Kidney (tissue), 13 donors: ENCODE measurements at regions not wholly inside any gene's neighbourhood (a gene's known extent, or its start where the extent isn't known, plus 50 kb on each side); places are given as distances from the start of the nearest gene placed in this dataset.

Source experiments
- DNase-seq, 5 donors: peaks; one replicate each; pipeline ENCODE4 v3.0.0-alpha.2; 2013 to 2020
- FAIRE-seq: peaks from 2 replicates; lab custom pipeline; 2012; peaks lifted over from hg19 to GRCh38; lab: Jason Lieb, UNC
- H3K27ac ChIP-seq, 2 donors: one replicate each; pipeline ENCODE4 v1.7.0; 2013; ENCODE audit warnings: low read depth in 2 of 2, low read length in 2 of 2, inconsistent platforms in 1 of 2
- H3K27me3 ChIP-seq: one replicate; pipeline ENCODE4 v1.7.1; 2013; ENCODE audit warnings: low read length, inconsistent platforms; ENCODE audit not compliant: control insufficient read depth, insufficient read depth
- H3K36me3 ChIP-seq, 3 donors: one replicate each; pipeline versions ENCODE4 v1.7.0 to v1.7.1; 2013; ENCODE audit warnings: low read length in 3 of 3, control low read depth in 1 of 3, inconsistent platforms in 1 of 3; ENCODE audit not compliant: insufficient read depth in 3 of 3, control insufficient read depth in 2 of 3
- H3K4me1 ChIP-seq, 3 donors: one replicate each; pipeline versions ENCODE4 v1.7.0 to v1.7.1; 2013; ENCODE audit warnings: low read length in 3 of 3, inconsistent platforms in 1 of 3, low read depth in 1 of 3; ENCODE audit not compliant: control insufficient read depth in 2 of 3, insufficient read depth in 2 of 3
- H3K4me3 ChIP-seq, 3 donors: one replicate each; pipeline versions ENCODE4 v1.7.0 to v1.8.1; 2013; ENCODE audit warnings: low read length in 3 of 3, control low read depth in 1 of 3, inconsistent platforms in 1 of 3
- H3K9ac ChIP-seq, 3 donors: one replicate each; pipeline versions ENCODE4 v1.7.0 to v1.7.1; 2013; ENCODE audit warnings: low read length in 3 of 3, control low read depth in 1 of 3, inconsistent platforms in 1 of 3
- H3K9me3 ChIP-seq, 3 donors: one replicate each; pipeline versions ENCODE4 v1.7.0 to v1.7.1; 2013; ENCODE audit warnings: low read length in 3 of 3, control low read depth in 1 of 3, inconsistent platforms in 1 of 3; ENCODE audit not compliant: control insufficient read depth in 2 of 3, insufficient read depth in 1 of 3
- intact Hi-C: fragments of 100-400 bp; cut with DNase I; formaldehyde crosslinking; loops from one replicate; pipeline ENCODE4 v1.11.1; 2022
- TF ChIP-seq, protein P1 (sequence below): IDR thresholded peaks from 3 replicates; pipeline ENCODE4 v1.5.1; 2012; ENCODE audit warnings: mild to moderate bottlenecking, moderate library complexity, borderline replicate concordance; ENCODE audit not compliant: insufficient read depth; ENCODE audit errors: extremely low read depth
- donor health status: control.
- donor health status: control.
- donor health status: control.
- donor health status: control.
- donor health status: control.
- donor health status: DM: yes; HTN: yes; CAD: no.
- donor health status: Normal renal cell carcinoma (clear cell type).

DNA sequence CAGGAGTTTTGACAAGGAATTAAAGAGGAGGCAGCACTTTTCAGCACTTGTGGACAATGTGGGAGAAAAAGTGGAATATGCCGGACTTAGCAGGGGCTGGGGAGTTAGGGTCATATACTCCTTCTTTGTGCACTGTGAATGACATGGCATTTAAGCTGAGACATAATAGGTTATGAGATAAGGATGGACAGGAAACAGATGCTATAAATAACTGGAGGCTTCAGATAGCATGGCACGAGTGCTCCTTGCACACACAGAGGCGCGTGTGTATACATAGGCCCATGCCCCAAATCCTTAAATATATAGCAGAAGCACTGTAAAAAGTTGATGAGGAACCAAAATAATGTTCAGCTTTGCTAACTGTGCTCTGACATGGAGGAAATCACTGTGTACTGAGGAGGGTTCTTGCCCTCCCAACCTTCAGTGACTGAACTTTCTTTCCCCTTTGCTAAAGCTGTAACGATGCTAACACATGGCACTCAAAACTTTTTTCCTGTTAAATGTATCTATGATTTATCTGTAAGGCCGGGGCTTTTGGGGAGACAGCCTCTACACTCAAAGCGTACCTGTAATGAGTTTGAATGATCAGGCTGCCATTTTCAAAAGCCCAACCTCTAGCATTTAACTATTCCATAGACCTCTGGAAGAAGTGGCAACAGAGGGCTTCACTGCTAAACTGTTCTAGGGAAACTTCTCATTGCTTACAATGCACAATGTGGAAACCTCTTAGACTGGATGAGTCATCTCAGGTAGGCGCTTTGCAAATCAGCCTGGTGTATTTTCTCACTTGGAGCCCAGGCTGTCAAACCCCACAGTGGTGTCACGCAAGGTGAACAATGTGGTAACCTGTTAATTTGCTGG is 784.6 kb downstream of the NR2F2 start:
- DNase-seq (no peak), FAIRE-seq (no peak)
- no peak overlapping the region for H3K9ac ChIP-seq
- H3K27me3 ChIP-seq: no peaks in the 10 kb centered on the region
- no peaks in the 10 kb centered on the region for H3K9me3 ChIP-seq
- H3K27ac ChIP-seq: no peak overlapping the region
- no peaks in the 10 kb centered on the region for H3K4me1 ChIP-seq
- intact Hi-C loops: no loop called here
- TF ChIP-seq, protein P1, sequence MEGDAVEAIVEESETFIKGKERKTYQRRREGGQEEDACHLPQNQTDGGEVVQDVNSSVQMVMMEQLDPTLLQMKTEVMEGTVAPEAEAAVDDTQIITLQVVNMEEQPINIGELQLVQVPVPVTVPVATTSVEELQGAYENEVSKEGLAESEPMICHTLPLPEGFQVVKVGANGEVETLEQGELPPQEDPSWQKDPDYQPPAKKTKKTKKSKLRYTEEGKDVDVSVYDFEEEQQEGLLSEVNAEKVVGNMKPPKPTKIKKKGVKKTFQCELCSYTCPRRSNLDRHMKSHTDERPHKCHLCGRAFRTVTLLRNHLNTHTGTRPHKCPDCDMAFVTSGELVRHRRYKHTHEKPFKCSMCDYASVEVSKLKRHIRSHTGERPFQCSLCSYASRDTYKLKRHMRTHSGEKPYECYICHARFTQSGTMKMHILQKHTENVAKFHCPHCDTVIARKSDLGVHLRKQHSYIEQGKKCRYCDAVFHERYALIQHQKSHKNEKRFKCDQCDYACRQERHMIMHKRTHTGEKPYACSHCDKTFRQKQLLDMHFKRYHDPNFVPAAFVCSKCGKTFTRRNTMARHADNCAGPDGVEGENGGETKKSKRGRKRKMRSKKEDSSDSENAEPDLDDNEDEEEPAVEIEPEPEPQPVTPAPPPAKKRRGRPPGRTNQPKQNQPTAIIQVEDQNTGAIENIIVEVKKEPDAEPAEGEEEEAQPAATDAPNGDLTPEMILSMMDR: no peak
- no peaks in the 10 kb centered on the region for H3K36me3 ChIP-seq
- no peak overlapping the region for H3K4me3 ChIP-seq

DNA sequence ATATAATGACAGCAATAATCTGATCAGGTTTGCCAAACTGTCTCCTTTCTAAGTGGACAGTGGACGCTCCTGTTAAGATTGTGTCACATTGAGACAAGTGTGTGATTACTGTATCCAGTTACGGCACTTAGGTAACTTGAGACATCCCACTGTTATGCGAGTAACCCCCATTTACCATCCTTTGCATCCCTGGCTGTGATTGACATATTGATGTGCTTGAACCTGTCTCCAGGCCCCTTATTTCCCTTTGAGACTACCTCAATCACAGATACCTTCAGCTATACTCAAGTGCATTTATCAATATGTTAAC is 785.2 kb downstream of the NR2F2 start:
- TF ChIP-seq, protein P1: no peak
- Histone ChIP-seq H3K9me3 (no peaks in the 10 kb centered on the region), H3K27ac (no peak overlapping the region), H3K4me3 (no peak overlapping the region), H3K9ac (no peak overlapping the region), H3K36me3 (no peaks in the 10 kb centered on the region), H3K27me3 (no peaks in the 10 kb centered on the region), H3K4me1 (no peaks in the 10 kb centered on the region)
- DNase-seq: peak in 3 of 5 donors; percentile 20 to 56 (median 50)
- no peak for FAIRE-seq
- intact Hi-C loops: no loop called here

DNA sequence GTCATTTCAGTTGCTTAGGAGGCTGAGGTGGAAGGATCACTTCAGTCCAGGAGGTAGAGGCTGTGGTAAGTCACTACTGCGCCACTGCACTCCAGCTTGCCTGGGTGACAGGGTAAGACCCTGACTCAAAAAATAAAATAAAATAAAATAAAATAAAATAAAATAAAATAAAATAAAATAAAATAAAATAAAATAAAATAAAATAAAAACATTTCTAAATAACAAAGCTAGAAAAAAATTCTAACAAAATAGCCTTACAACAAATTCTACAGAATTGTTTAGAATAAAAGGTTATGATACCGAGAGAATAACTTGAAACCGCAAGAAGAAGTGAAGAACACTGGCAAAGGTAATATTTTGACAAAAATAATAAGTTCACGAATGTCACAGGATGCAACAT is 794.3 kb downstream of the NR2F2 start:
- DNase-seq (no peak), FAIRE-seq (no peak)
- H3K27ac ChIP-seq: no peak overlapping the region
- TF ChIP-seq, protein P1: no peak
- H3K27me3 ChIP-seq: no peaks in the 10 kb centered on the region
- no peaks in the 10 kb centered on the region for H3K9me3 ChIP-seq
- H3K36me3 ChIP-seq: no peaks in the 10 kb centered on the region
- intact Hi-C loops: no loop called here
- no peak overlapping the region for H3K4me3 ChIP-seq
- H3K4me1 ChIP-seq: no peaks in the 10 kb centered on the region
- no peak overlapping the region for H3K9ac ChIP-seq
